Body of pancreas (tissue), 4 donors: ENCODE measurements at regions not wholly inside any gene's neighbourhood (a gene's known extent, or its start where the extent isn't known, plus 50 kb on each side); places are given as distances from the start of the nearest gene placed in this dataset.

Experiments used
- ATAC-seq: fragments of 150-250 bp; one replicate; pipeline ENCODE4 v1.9.1; 2016
- DNase-seq, 4 donors: peaks; one replicate each; pipeline ENCODE4 v3.0.0-alpha.2; 2019
- H3K27ac ChIP-seq, 4 donors: fragments of 200-600 bp; sonication (generic); 1 replicate in 3 of 4; 2 replicates in 1 of 4; pipeline versions ENCODE4 v1.5.1 to v1.6.1; 2016 to 2019; ENCODE audit warnings: mild to moderate bottlenecking in 1 of 4, mixed read lengths in 1 of 4, moderate library complexity in 1 of 4
- H3K27me3 ChIP-seq, 2 donors: fragments of 200-600 bp; sonication (generic); one replicate each; pipeline ENCODE4 v1.6.0; 2016; ENCODE audit warnings: mild to moderate bottlenecking in 1 of 2
- H3K36me3 ChIP-seq, 2 donors: fragments of 200-600 bp; sonication (generic); replicated peaks in 1 of 2; 2 replicates each; pipeline ENCODE4 v1.5.1; 2016; ENCODE audit warnings: low read depth in 2 of 2; ENCODE audit not compliant: insufficient read depth in 1 of 2
- H3K4me1 ChIP-seq: fragments of 200-600 bp; sonication (generic); one replicate; pipeline ENCODE4 v1.6.0; 2016
- H3K4me3 ChIP-seq, 2 donors: fragments of 200-600 bp; sonication (generic); 1 replicate in 1 of 2; 2 replicates in 1 of 2; pipeline ENCODE4 v1.5.1; 2016 to 2019
- H3K9me3 ChIP-seq, 3 donors: fragments of 200-600 bp; sonication (generic); 1 replicate in 2 of 3; 2 replicates in 1 of 3; pipeline ENCODE4 v1.5.1; 2016
- POLR2A ChIP-seq, 3 donors: fragments of 450-650 bp; IDR thresholded peaks; one replicate each; pipeline ENCODE4 v1.6.1; 2016; ENCODE audit warnings: antibody characterized with exemption in 3 of 3, mild to moderate bottlenecking in 2 of 3
- WGBS, 2 donors: methylation state at CpG; one replicate each; pipeline ENCODE4 v1.1.5; 2017; 5-methylcytosine and 5-hydroxymethylcytosine counted together
- intact Hi-C: fragments of 100-400 bp; cut with DNase I; formaldehyde crosslinking; loops from one replicate; pipeline ENCODE4 v1.15.1; 2023
- TF ChIP-seq, protein P1 (sequence below), 7 experiments: fragments of 450-650 bp in 4 of 7; fragments of 200-600 bp in 3 of 7; sonication (generic) in 3 of 7; IDR thresholded peaks; one replicate each; pipeline ENCODE4 v1.5.1; 2016 to 2019; ENCODE audit warnings: antibody characterized with exemption in 7 of 7

DNA sequence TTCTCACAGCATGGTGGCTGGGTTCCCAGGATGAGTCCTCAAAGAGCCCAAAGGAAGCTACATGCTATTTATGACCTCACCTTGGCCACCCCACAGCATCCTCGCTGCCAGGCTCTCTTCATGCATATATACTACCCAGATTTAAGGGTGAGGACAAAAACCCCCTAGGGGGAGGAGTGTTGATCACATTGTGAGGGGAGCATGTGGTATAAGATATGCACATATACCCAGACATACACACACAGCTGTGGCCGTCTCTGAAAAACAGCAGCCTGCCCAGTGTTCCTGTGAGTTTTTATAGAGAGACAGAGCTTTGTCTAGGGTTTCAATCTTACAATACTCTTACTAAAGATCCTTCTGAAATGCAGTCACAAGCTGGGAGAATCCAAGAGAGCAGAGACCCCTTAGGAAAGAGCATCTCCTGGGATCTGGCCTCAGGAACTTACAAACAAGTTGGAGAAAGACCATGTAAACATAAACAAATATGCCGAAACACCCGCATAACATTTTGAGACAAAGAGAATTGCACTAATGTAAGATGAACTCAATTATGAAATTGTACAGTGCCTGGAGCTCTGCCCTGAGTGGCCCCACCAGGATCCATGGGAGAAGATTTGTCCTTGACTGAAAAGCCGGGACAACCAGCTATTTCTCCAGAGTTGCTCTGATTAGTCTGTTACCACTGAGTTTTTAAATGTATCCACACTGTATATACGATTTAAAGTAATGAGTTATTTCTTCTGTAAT is 146.4 kb downstream of the GADD45G start:
- Histone ChIP-seq H3K9me3 (no peaks in the 10 kb centered on the region), H3K36me3 (no peaks in the 10 kb centered on the region), H3K27ac (no peak overlapping the region), H3K4me3 (no peak overlapping the region), H3K4me1 (peaks cover 17% of the 10 kb centered on the region), H3K27me3 (no peaks in the 10 kb centered on the region)
- 83 to 86% methylated on average over 6 of the region's 6 CpGs for WGBS, 2 donors
- ATAC-seq (no peak), DNase-seq (no peak)
- TF ChIP-seq, protein P1, sequence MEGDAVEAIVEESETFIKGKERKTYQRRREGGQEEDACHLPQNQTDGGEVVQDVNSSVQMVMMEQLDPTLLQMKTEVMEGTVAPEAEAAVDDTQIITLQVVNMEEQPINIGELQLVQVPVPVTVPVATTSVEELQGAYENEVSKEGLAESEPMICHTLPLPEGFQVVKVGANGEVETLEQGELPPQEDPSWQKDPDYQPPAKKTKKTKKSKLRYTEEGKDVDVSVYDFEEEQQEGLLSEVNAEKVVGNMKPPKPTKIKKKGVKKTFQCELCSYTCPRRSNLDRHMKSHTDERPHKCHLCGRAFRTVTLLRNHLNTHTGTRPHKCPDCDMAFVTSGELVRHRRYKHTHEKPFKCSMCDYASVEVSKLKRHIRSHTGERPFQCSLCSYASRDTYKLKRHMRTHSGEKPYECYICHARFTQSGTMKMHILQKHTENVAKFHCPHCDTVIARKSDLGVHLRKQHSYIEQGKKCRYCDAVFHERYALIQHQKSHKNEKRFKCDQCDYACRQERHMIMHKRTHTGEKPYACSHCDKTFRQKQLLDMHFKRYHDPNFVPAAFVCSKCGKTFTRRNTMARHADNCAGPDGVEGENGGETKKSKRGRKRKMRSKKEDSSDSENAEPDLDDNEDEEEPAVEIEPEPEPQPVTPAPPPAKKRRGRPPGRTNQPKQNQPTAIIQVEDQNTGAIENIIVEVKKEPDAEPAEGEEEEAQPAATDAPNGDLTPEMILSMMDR (IDR thresholded peaks at IDR 0.05), result no peak
- no peak for TF ChIP-seq POLR2A (IDR thresholded peaks at IDR 0.05)
- intact Hi-C loops, result loop anchor here (10.0 kb wide), 1 partner anchor 56 kb away; no protein-coding TSS in a partner anchor

DNA sequence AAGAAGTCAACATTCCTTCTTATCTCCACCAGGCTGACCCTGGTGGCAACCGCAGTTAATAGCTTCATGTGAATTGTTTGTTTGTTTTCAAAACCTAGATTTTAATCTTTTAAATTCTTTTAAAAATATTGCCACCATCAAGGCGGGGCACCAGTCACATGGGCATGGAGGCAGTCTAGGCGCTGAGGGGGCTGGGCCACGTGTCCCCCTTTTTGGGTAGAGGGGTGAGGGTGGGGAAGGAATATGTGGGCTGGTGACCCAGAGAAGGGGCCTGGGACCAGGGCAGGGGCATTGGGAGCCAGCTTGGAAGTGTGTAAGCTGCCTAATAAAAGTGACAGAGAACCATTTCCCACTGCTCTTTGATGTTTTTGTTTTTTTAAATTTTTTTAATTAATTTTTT is 147.3 kb downstream of the GADD45G start:
- Histone ChIP-seq H3K27me3 (no peaks in the 10 kb centered on the region), H3K4me3 (no peak overlapping the region), H3K27ac (no peak overlapping the region), H3K4me1 (peaks cover 17% of the 10 kb centered on the region), H3K9me3 (no peaks in the 10 kb centered on the region), H3K36me3 (no peaks in the 10 kb centered on the region)
- no peak for TF ChIP-seq POLR2A (IDR thresholded peaks at IDR 0.05)
- TF ChIP-seq, protein P1 (IDR thresholded peaks at IDR 0.05), result no peak
- intact Hi-C loops, result loop anchor here (10.0 kb wide), 1 partner anchor 57 kb away; no protein-coding TSS in a partner anchor
- 67 to 69% methylated on average over 4 of the region's 4 CpGs for WGBS, 2 donors
- ATAC-seq (no peak), DNase-seq (no peak)

DNA sequence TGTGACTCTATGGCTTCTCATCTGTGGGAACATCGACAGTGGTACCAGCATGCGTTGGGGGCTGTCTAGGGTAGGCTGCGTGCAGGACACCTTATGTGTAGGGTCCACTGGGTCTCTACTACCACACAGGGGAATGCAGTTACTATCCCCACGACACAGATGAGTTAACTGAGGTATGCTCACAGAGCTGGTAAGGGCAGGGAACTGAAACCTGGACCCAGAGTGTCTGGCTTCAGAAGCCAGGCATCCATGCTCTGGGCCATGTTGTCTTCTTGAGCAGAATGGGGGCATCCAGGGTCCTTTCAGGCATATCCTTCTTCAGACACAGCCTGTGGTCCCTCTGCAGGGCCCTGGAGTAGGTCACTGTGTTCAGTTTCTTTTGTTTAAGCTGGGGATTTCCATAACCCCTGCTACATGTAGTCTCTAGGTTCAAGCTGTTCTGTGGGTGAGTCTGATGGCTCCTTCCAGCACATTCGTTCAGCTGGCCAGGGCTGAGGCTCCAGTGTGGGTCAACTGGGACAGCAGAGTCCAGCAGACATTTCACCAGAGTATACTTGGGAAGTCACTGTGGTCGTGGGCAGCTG is 148.8 kb downstream of the GADD45G start:
- Histone ChIP-seq H3K4me3 (no peak overlapping the region), H3K27me3 (no peaks in the 10 kb centered on the region), H3K27ac (no peak overlapping the region), H3K36me3 (no peaks in the 10 kb centered on the region), H3K9me3 (no peaks in the 10 kb centered on the region), H3K4me1 (peaks cover 16% of the 10 kb centered on the region)
- DNase-seq (no peak), ATAC-seq (no peak)
- 70 to 89% methylated on average over 2 to 6 of the region's 6 CpGs for WGBS, 2 donors
- TF ChIP-seq POLR2A (IDR thresholded peaks at IDR 0.05), result no peak
- TF ChIP-seq, protein P1 (IDR thresholded peaks at IDR 0.05), result no peak
- intact Hi-C loops, result loop anchor here (10.0 kb wide), 1 partner anchor 59 kb away; no protein-coding TSS in a partner anchor

DNA sequence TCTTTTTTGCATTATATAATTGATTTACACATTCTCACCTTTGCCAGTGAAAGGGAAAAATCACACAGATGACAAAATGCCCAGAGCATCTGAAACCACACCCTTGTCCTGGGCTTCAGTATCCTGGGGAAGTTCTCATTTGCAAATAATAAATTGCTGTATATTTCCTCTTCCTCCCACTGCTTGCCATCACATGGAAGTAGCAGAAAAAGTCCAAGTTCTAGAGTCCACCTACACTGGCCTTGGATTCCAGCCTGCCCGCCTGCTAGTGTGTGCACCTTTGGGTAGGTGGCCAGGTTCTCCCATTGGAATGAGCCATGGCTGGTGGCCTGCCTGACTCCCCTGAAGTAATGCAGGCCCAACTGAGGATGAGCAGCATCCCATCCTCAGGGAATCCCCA is 149.4 kb downstream of the GADD45G start:
- intact Hi-C loops, result loop anchor here (10.0 kb wide), 1 partner anchor 59 kb away; no protein-coding TSS in a partner anchor
- H3K27ac ChIP-seq, result no peak overlapping the region
- H3K4me1 ChIP-seq, result peaks cover 16% of the 10 kb centered on the region
- no peaks in the 10 kb centered on the region for H3K27me3 ChIP-seq
- H3K9me3 ChIP-seq, result no peaks in the 10 kb centered on the region
- H3K36me3 ChIP-seq, result no peaks in the 10 kb centered on the region
- DNase-seq, result no peak
- 89 to 100% methylated on average over 1 of the region's 1 CpG for WGBS, 2 donors
- no peak overlapping the region for H3K4me3 ChIP-seq
- TF ChIP-seq, protein P1 (IDR thresholded peaks at IDR 0.05), result no peak
- no peak for ATAC-seq
